ENCODE measurements at regions not wholly inside any gene's neighbourhood (a gene's known extent, or its start where the extent isn't known, plus 50 kb on each side); places are given as distances from the start of the nearest gene placed in this dataset.

GRCh38 chr22:47620391-47620790 lies 857.9 kb downstream of the TBC1D22A start:
- TF ChIP-seq EZH2 (IDR thresholded peaks at IDR 0.05; ENCODE audit: low read length, unreplicated experiment) = no peak
- TF ChIP-seq CTCF (conservative IDR thresholded peaks at IDR 0.05; ENCODE audit: low read depth, low read length) = no peak
- TF ChIP-seq EZH2phosphoT487 (IDR thresholded peaks at IDR 0.05; ENCODE audit: borderline replicate concordance, low read length) = no peak

Measured in PC-3 (cell line).